Lung (tissue), 11 donors: ENCODE measurements at regions not wholly inside any gene's neighbourhood (a gene's known extent, or its start where the extent isn't known, plus 50 kb on each side); places are given as distances from the start of the nearest gene placed in this dataset.

Source experiments
- ATAC-seq: fragments of 200-7000 bp; cut with Tn5 transposase; one replicate; pipeline ENCODE4 v1.9.1; 2020; ENCODE audit warnings: moderate number of reproducible peaks; ENCODE audit not compliant: insufficient read depth, low FRiP score
- DNase-seq, 3 donors: peaks; one replicate each; pipeline ENCODE4 v3.0.0-alpha.2; 2013 to 2017
- H3K27ac ChIP-seq, 2 donors: one replicate each; pipeline ENCODE4 v1.5.1; 2013; ENCODE audit warnings: mild to moderate bottlenecking in 2 of 2, moderate library complexity in 2 of 2, control low read depth in 1 of 2, inconsistent platforms in 1 of 2, low read depth in 1 of 2, low read length in 1 of 2
- H3K27me3 ChIP-seq, 3 donors: one replicate each; pipeline ENCODE4 v1.5.1; 2013; ENCODE audit warnings: low read length in 2 of 3; ENCODE audit not compliant: control insufficient read depth in 3 of 3, insufficient read depth in 3 of 3
- H3K36me3 ChIP-seq, 4 donors: one replicate each; pipeline ENCODE4 v1.5.1; 2013; ENCODE audit warnings: low read length in 4 of 4, mild to moderate bottlenecking in 1 of 4, moderate library complexity in 1 of 4; ENCODE audit not compliant: control insufficient read depth in 4 of 4, insufficient read depth in 4 of 4
- H3K4me1 ChIP-seq, 5 donors: one replicate each; pipeline ENCODE4 v1.5.1; 2013; ENCODE audit warnings: low read length in 5 of 5, mild to moderate bottlenecking in 2 of 5, moderate library complexity in 1 of 5; ENCODE audit not compliant: control insufficient read depth in 5 of 5, insufficient read depth in 5 of 5
- H3K4me3 ChIP-seq: one replicate; pipeline ENCODE4 v1.5.1; 2013; ENCODE audit warnings: mild to moderate bottlenecking, control low read depth, moderate library complexity
- H3K9ac ChIP-seq, 2 donors: one replicate each; pipeline ENCODE4 v1.5.1; 2013; ENCODE audit warnings: low read length in 2 of 2, control low read depth in 1 of 2; ENCODE audit not compliant: insufficient read depth in 1 of 2
- H3K9me3 ChIP-seq, 4 donors: one replicate each; pipeline ENCODE4 v1.5.1; 2013; ENCODE audit warnings: low read length in 3 of 4, mild to moderate bottlenecking in 1 of 4, moderate library complexity in 1 of 4; ENCODE audit not compliant: control insufficient read depth in 4 of 4, insufficient read depth in 3 of 4
- WGBS, 2 donors: extraction: QIAGEN DNeasy Blood & Tissue Kit; methylation state at CpG; one replicate each; pipeline ENCODE4 v1.1.7; 2013; 5-methylcytosine and 5-hydroxymethylcytosine counted together
- TF ChIP-seq, protein P1 (sequence below): IDR thresholded peaks from 2 replicates; pipeline ENCODE4 v1.5.1; 2012; ENCODE audit warnings: mild to moderate bottlenecking; ENCODE audit errors: control extremely low read depth, extremely low read depth
- donor health status: control.
- donor health status: control.
- donor health status: Bipolar disorder and iron deficiency.
- donor health status: healthy.
- donor health status: DM: yes; HTN: yes; CAD: no.

- ATAC-seq = no peak
- no peak overlapping the region for H3K9ac ChIP-seq
- peaks cover 0 to 3% (median 0%) of the 10 kb centered on the region in 3 donors for H3K27me3 ChIP-seq
- peaks cover 0 to 6% (median 0%) of the 10 kb centered on the region in 5 donors for H3K4me1 ChIP-seq
- WGBS, 2 donors = 62 to 73% methylated on average over 9 of the region's 9 CpGs
- no peak for DNase-seq
- H3K4me3 ChIP-seq = no peak overlapping the region
- H3K27ac ChIP-seq = no peak overlapping the region
- peaks cover 0 to 2% (median 1%) of the 10 kb centered on the region in 4 donors for H3K9me3 ChIP-seq
- no peaks in the 10 kb centered on the region for H3K36me3 ChIP-seq
- TF ChIP-seq, protein P1, sequence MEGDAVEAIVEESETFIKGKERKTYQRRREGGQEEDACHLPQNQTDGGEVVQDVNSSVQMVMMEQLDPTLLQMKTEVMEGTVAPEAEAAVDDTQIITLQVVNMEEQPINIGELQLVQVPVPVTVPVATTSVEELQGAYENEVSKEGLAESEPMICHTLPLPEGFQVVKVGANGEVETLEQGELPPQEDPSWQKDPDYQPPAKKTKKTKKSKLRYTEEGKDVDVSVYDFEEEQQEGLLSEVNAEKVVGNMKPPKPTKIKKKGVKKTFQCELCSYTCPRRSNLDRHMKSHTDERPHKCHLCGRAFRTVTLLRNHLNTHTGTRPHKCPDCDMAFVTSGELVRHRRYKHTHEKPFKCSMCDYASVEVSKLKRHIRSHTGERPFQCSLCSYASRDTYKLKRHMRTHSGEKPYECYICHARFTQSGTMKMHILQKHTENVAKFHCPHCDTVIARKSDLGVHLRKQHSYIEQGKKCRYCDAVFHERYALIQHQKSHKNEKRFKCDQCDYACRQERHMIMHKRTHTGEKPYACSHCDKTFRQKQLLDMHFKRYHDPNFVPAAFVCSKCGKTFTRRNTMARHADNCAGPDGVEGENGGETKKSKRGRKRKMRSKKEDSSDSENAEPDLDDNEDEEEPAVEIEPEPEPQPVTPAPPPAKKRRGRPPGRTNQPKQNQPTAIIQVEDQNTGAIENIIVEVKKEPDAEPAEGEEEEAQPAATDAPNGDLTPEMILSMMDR = no peak
Measured at GRCh38 chr1:11596295-11596694, 57.9 kb downstream of the FBXO2 start.

DNA sequence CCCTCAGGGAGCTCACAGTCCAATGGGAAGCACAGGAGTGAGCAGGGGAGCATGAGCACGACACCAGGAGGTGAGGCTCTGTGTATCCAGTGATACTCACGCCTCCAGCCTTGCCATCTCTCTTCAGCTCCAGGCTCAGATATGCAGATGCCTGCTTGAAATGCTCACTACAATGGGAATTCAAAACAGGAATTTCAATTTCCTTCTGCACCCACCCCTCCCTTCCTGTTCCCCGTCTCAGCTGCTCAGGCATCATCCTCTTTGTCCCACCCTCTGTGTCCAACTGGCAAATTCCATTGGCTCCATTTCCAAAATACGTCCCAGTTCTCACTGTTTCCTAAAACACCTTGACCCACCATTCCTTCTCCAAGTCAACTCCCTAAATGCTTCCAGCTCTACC, 58.9 kb downstream of the FBXO2 start:
- 36 to 42% methylated on average over 4 of the region's 4 CpGs for WGBS, 2 donors
- ATAC-seq = no peak
- no peak overlapping the region for H3K4me3 ChIP-seq
- H3K4me1 ChIP-seq = peaks cover 0 to 6% (median 0%) of the 10 kb centered on the region in 5 donors
- H3K9me3 ChIP-seq = peaks cover 0 to 6% (median 1%) of the 10 kb centered on the region in 4 donors
- no peak overlapping the region for H3K9ac ChIP-seq
- TF ChIP-seq, protein P1 = no peak
- DNase-seq = peak in 2 of 3 donors; percentile 6 to 16
- H3K36me3 ChIP-seq = no peaks in the 10 kb centered on the region
- H3K27ac ChIP-seq = no peak overlapping the region
- peaks cover 0 to 3% (median 0%) of the 10 kb centered on the region in 3 donors for H3K27me3 ChIP-seq

GRCh38 chr1:11594625-11595024, 59.6 kb downstream of the FBXO2 start:
- peaks cover 0 to 6% (median 1%) of the 10 kb centered on the region in 4 donors for H3K9me3 ChIP-seq
- H3K4me1 ChIP-seq = peaks cover 0 to 6% (median 0%) of the 10 kb centered on the region in 5 donors
- no peak overlapping the region for H3K27ac ChIP-seq
- no peaks in the 10 kb centered on the region for H3K36me3 ChIP-seq
- no peak overlapping the region for H3K4me3 ChIP-seq
- H3K27me3 ChIP-seq = peaks cover 0 to 3% (median 0%) of the 10 kb centered on the region in 3 donors
- TF ChIP-seq, protein P1 = no peak
- DNase-seq = no peak
- 80 to 87% methylated on average over 4 of the region's 4 CpGs for WGBS, 2 donors
- H3K9ac ChIP-seq = no peak overlapping the region
- ATAC-seq = no peak

GRCh38 chr1:11594222-11594621, 60.0 kb downstream of the FBXO2 start:
- WGBS, 2 donors = 15 to 16% methylated on average over 12 of the region's 12 CpGs
- Histone ChIP-seq H3K9ac (no peak overlapping the region), H3K36me3 (no peaks in the 10 kb centered on the region), H3K27ac (no peak overlapping the region), H3K27me3 (peaks cover 0 to 3% (median 0%) of the 10 kb centered on the region in 3 donors), H3K9me3 (peaks cover 0 to 6% (median 1%) of the 10 kb centered on the region in 4 donors), H3K4me1 (peaks cover 0 to 6% (median 0%) of the 10 kb centered on the region in 5 donors), H3K4me3 (no peak overlapping the region)
- TF ChIP-seq, protein P1 = no peak
- DNase-seq (peak; percentile 13 to 42 (median 23)), ATAC-seq (no peak)
